ENCODE measurements at regions not wholly inside any gene's neighbourhood (a gene's known extent, or its start where the extent isn't known, plus 50 kb on each side); places are given as distances from the start of the nearest gene placed in this dataset.
A peak's percentile ranks its signal among the peaks of the same experiment; 100 is the strongest.

DNA sequence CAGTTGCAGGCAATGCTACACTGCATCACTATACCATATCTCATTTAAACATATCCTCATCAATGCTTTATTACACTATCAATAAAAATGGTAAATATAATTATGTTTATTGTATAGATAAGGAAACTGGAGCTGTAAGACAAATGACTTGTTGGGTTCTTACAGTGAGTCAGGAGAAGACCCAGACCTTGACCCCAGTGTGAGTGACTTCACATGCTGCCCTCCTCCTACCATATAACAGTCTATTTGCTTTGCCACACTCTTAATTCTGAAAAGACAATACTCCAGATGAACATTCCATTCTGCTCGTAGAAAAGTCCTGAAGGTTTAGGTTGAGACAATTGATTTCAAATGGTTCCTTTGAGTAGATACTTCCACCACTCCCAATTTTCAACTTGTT lies 550.5 kb downstream of the PLPP3 start:
- in situ Hi-C loops (cut with MboI; ENCODE audit: low pct_ligation_motif_present in 1 of 4, low pct_unique_long_range_greater_than_20kb in 1 of 4, low sequenced_read_pairs in 3 of 4) = no loop called here
- no peaks in the 10 kb centered on the region for H3K9me3 ChIP-seq
- intact Hi-C loops (cut with DNase I; ENCODE audit: low total_unique reads) = loop anchor here (1.0 kb wide), 1 partner anchor 37 kb away; no protein-coding TSS in a partner anchor
- H3K27me3 ChIP-seq = no peaks in the 10 kb centered on the region
- 38 to 67% methylated on average over 1 of the region's 1 CpG for WGBS, 2 donors (ENCODE audit: low coverage in 1 of 2)
- no peak for TF ChIP-seq EP300 (IDR thresholded peaks at IDR 0.05; ENCODE audit: low read depth)
- TF ChIP-seq CTCF (IDR thresholded peaks at IDR 0.05) = no peak
- TF ChIP-seq POLR2A (IDR thresholded peaks at IDR 0.05) = no peak
- TF ChIP-seq POLR2AphosphoS5 (IDR thresholded peaks at IDR 0.05) = no peak
- H3K36me3 ChIP-seq = no peaks in the 10 kb centered on the region
- DNase-seq = peak; percentile 9
- peak overlapping the region in 1 of 4 donors; percentile 6 for H3K27ac ChIP-seq
- no peak overlapping the region for H3K4me3 ChIP-seq
- no peaks in the 10 kb centered on the region for H3K4me1 ChIP-seq

GRCh38 chr1:56028244-56028643 lies 551.1 kb downstream of the PLPP3 start:
- in situ Hi-C loops (cut with MboI; ENCODE audit: low pct_ligation_motif_present in 1 of 4, low pct_unique_long_range_greater_than_20kb in 1 of 4, low sequenced_read_pairs in 3 of 4) (no loop called here), intact Hi-C loops (cut with DNase I; ENCODE audit: low total_unique reads) (no loop called here)
- no peak for TF ChIP-seq EP300 (IDR thresholded peaks at IDR 0.05; ENCODE audit: low read depth)
- no peak for TF ChIP-seq POLR2A (IDR thresholded peaks at IDR 0.05)
- TF ChIP-seq CTCF (IDR thresholded peaks at IDR 0.05) = no peak
- TF ChIP-seq POLR2AphosphoS5 (IDR thresholded peaks at IDR 0.05) = no peak
- Histone ChIP-seq H3K4me1 (no peaks in the 10 kb centered on the region), H3K36me3 (no peaks in the 10 kb centered on the region), H3K9me3 (no peaks in the 10 kb centered on the region), H3K4me3 (no peak overlapping the region), H3K27ac (no peak overlapping the region), H3K27me3 (no peaks in the 10 kb centered on the region)
- WGBS, 2 donors (ENCODE audit: low coverage in 1 of 2) = 57 to 64% methylated on average over 1 of the region's 1 CpG
- DNase-seq = no peak

- intact Hi-C loops (cut with DNase I; ENCODE audit: low total_unique reads) = no loop called here
- Histone ChIP-seq H3K36me3 (no peaks in the 10 kb centered on the region), H3K4me1 (no peaks in the 10 kb centered on the region), H3K9me3 (no peaks in the 10 kb centered on the region), H3K4me3 (no peak overlapping the region), H3K27me3 (no peaks in the 10 kb centered on the region), H3K27ac (no peak overlapping the region)
- DNase-seq = no peak
- 69 to 75% methylated on average over 2 to 3 of the region's 3 CpGs for WGBS, 2 donors (ENCODE audit: low coverage in 1 of 2)
- TF ChIP-seq POLR2A (IDR thresholded peaks at IDR 0.05) = no peak
- TF ChIP-seq POLR2AphosphoS5 (IDR thresholded peaks at IDR 0.05) = no peak
- TF ChIP-seq EP300 (IDR thresholded peaks at IDR 0.05; ENCODE audit: low read depth) = no peak
- TF ChIP-seq CTCF (IDR thresholded peaks at IDR 0.05) = no peak
- in situ Hi-C loops (cut with MboI; ENCODE audit: low pct_ligation_motif_present in 1 of 4, low pct_unique_long_range_greater_than_20kb in 1 of 4, low sequenced_read_pairs in 3 of 4) = no loop called here
Measured at GRCh38 chr1:56025942-56026341, 553.4 kb downstream of the PLPP3 start.

- Histone ChIP-seq H3K9me3 (no peaks in the 10 kb centered on the region), H3K27ac (no peak overlapping the region), H3K27me3 (no peaks in the 10 kb centered on the region), H3K4me3 (no peak overlapping the region), H3K36me3 (no peaks in the 10 kb centered on the region), H3K4me1 (no peaks in the 10 kb centered on the region)
- intact Hi-C loops (cut with DNase I; ENCODE audit: low total_unique reads) = no loop called here
- no peak for TF ChIP-seq POLR2AphosphoS5 (IDR thresholded peaks at IDR 0.05)
- TF ChIP-seq CTCF (IDR thresholded peaks at IDR 0.05) = no peak
- TF ChIP-seq EP300 (IDR thresholded peaks at IDR 0.05; ENCODE audit: low read depth) = no peak
- no peak for TF ChIP-seq POLR2A (IDR thresholded peaks at IDR 0.05)
- in situ Hi-C loops (cut with MboI; ENCODE audit: low pct_ligation_motif_present in 1 of 4, low pct_unique_long_range_greater_than_20kb in 1 of 4, low sequenced_read_pairs in 3 of 4) = no loop called here
- no peak for DNase-seq
- WGBS, 2 donors (ENCODE audit: low coverage in 1 of 2) = 83 to 100% methylated on average over 2 to 5 of the region's 5 CpGs
Measured at GRCh38 chr1:56024155-56024554, 555.2 kb downstream of the PLPP3 start.
